DMS 273 (cell line): ENCODE measurements at regions not wholly inside any gene's neighbourhood (a gene's known extent, or its start where the extent isn't known, plus 50 kb on each side); places are given as distances from the start of the nearest gene placed in this dataset.

Source experiments
- DNase-seq: peaks from one replicate; lab custom pipeline; 2025; ENCODE audit not compliant: unreplicated experiment; lab: John Stamatoyannopoulos, UW

GRCh38 chr14:40601063-40601462 is 1005.6 kb upstream of the LRFN5 start:
- DNase-seq, result no peak

- no peak for DNase-seq
Measured at GRCh38 chr14:40599725-40600124, 1007.0 kb upstream of the LRFN5 start.

DNA sequence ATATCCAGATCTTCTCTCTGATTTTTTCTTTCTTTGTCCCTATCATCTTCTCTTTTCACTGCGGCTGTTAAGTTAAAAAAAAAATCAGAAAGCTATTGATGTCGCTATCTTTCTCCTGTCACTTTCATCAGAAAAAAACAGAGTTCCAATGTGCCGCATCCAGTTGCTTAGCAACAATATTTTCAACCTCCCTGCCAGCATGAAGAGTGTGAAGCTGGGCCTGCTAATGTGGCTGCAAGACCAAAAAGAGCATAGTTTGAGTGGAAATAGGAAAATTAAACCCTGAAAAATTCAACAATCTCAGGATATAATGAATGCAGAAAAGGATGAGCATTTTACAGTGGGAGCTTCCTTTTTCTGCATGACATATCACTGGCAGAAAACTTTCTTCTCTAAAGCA is 1025.4 kb upstream of the LRFN5 start:
- no peak for DNase-seq

DNA sequence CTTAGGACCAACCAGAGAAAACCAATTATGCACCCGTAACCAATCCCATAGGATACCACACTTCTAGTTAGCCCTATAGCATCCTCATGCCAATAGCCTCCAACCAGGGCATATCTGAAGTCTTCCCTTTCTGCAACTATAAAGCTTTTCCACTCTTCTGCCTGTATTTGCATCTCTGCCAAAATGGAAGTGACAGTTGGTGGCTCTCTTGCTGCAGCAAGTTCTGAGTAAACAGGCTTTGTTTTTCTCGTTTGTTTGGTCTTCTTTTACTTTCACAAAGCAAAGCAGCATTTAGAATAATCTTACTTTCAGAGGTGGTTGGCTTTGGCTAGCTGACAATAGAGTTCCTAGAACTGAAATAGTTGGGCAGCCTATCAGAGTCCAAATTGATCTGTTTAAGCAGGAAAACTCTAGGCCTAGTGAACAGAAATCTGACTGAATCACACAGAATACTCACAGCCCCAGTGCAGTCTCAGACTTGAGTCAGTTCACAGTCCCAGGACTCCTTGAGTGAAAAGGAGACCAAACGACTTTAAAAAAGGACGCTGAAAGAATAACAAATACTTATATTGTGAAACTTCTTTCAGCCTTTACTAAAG is 1029.7 kb upstream of the LRFN5 start:
- DNase-seq, result no peak

DNA sequence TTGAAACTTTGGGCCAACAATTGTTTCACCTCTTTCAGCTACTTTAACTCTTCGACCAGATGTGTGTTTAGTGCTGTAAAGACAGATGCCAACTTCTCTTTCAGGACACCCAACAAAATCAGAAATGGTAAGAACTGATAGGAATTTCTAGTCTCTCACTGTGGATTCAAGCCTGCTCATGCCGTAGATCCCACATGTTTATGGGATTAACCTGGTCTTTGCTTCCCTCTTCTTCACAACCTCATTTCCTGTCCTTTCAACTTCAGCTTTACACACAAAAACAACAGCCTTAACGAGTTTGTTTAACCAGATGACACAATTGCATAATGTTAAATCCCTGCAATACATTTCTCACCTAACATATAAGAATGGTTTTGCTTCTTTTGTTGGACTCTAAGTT is 1031.9 kb upstream of the LRFN5 start:
- DNase-seq, result no peak

GRCh38 chr14:40525314-40525713 is 1081.4 kb upstream of the LRFN5 start:
- DNase-seq, result no peak

GRCh38 chr14:40523123-40523522 is 1083.6 kb upstream of the LRFN5 start:
- DNase-seq, result peak; percentile 0

- peak; percentile 1 for DNase-seq
Measured at GRCh38 chr14:40494483-40494882, 1062.2 kb upstream of the FBXO33 start.

DNA sequence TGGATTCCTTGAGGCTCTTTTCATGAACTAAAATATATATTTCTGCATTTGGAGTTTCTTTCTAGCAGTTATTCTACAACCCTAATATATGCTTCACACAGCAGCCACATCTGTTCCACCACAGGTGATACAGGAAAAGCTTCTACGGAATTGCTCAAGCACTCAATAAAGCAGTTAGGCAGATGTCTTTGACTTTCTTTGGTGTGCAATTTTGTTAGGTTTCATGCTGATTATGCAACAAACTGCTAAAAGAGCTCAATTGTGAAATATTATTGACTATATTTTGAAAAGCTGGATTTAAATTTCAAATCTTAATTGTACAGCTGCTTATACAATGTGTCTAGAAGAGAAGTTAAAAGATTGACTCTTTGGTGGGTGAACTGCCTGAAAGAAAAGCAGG is 1055.6 kb upstream of the FBXO33 start:
- no peak for DNase-seq

DNA sequence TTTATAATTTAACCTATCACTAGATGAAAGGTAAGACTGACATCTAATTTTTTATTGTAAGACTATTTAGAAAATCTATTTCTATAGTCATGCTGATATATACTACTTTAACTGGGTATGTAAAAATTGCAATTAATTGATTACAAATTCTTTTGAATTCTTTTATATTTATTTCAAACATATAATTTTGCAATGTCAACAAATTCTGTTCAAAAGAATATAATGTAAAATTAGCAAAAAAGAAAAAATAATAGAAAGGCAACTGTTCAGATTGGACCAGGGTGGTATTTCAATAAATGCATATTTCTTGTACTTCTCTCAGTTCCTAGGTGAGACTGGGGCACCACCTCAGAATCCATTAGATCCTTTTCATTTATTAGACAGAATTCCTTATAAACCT is 1053.5 kb upstream of the FBXO33 start:
- DNase-seq, result no peak

DNA sequence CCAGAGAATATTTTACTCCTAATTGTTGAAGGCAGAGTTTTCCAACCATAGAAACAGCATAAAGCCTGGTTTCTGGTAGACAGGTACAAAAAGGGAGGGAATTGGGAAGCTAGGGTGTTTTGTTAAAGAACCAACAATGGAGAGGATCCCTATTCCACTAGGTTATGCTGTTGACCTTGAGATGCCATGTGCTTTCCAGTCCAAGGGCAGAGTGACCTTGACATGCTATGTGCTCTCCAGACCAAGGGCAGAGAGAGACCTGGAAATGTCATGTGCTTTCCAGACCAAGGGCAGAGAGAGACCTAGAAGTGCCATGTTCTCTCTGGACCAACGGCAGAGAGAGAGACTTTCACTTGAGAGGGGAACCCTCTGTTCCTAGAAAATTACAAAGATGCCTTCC is 1043.8 kb upstream of the FBXO33 start:
- DNase-seq, result no peak

DNA sequence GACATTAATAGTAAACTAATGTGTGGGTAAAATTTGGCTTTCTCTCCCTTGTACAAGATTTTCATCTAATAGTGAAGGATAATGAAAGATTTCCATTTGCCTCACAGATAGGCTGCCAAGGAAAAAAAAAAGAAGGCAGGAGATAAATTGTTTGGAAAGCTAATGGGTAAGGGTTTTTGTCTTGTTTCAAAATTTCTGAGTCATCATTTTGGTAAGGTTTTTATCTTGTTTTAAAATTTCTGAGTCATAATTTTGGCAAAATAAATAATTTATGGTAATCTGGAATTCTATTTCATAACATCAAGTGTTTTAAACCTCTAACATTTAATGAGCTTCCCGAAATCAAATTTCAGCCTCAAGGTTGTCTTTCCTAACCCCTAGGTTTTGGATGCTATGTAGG is 1035.7 kb upstream of the FBXO33 start:
- no peak for DNase-seq

DNA sequence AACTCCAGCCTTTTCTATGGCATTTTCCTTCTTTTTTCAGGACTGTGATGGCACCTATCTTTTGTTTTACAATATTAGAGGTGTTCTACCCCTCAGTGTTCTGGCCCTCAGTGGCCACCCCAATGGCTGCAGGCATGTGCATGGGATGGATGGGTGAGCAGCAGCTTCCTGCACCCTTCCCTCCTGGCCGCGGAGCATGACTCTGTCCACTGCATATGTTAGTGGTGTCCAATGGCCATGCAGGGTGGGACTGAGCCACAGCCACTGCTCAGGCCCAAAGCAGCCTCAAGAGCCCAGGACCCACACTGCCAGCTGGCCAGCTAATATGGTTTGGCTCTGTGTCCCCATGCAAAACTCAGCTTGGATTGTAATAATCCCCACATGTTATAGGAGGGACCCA is 1032.3 kb upstream of the FBXO33 start:
- DNase-seq, result no peak

GRCh38 chr14:40463886-40464285 is 1031.7 kb upstream of the FBXO33 start:
- no peak for DNase-seq

DNA sequence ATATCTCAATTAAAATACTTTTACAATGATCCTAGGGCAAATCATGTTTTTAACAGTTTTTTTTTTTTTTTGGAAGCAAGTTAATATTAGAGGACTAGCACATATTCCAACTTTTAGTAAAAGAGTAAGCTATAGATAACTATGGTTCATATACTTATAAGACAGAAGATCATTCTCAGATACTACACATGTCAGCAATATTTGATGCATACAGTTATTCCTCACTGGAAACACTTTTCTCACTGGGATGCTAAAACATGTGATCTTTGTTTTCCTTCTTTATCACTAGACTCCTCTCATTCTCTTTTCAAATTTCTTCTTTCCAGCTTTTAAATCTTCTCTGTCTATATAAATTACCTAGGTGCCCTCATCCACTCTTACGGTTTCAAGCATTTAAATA is 1020.4 kb upstream of the FBXO33 start:
- DNase-seq, result no peak

DNA sequence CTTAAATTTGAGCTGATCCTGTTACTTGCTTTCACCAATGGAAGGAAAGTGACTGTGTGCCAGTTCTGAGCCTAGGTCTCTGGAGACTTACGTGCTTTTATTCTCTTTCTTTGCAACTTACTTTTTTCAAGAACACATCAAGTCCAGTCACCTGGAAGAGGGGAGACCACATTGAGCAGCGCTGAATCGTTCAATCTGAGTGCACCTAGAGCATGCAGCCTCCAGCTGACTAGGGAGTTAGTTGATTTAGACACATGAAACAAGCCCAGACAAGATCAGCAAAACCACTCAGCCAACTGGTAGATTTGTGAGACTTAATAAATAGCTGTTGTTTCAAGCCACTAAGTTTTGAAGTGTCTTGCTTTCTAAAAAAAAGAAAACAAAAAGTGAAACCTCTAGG is 1014.8 kb upstream of the FBXO33 start:
- DNase-seq, result peak; percentile 23

DNA sequence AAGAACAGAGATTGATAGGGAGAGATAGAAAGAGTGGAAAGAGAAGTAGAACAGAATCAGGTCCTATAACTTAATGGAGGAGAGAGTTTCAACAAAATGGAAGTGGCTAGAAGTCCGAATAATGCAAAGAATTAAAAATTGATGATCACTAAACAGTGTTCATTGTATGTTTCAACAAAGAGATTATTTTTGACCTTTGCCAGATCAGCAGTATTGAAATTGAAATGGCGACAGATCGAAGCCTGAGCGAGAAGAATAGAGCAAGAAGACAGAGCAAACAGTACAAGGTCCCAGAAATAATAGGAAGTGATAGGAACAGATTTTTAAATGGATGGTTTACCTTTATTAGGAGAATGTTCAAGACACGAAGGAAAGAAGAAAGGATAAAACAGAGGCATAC is 1012.8 kb upstream of the FBXO33 start:
- DNase-seq, result no peak

- no peak for DNase-seq
Measured at GRCh38 chr14:40436551-40436950, 1004.3 kb upstream of the FBXO33 start.

- peak; percentile 70 for DNase-seq
Measured at GRCh38 chr14:40417777-40418401, 985.7 kb upstream of the FBXO33 start.

GRCh38 chr14:40416565-40416964 is 984.3 kb upstream of the FBXO33 start:
- no peak for DNase-seq

- DNase-seq, result no peak
Measured at GRCh38 chr14:40414386-40414785, 982.2 kb upstream of the FBXO33 start.

DNA sequence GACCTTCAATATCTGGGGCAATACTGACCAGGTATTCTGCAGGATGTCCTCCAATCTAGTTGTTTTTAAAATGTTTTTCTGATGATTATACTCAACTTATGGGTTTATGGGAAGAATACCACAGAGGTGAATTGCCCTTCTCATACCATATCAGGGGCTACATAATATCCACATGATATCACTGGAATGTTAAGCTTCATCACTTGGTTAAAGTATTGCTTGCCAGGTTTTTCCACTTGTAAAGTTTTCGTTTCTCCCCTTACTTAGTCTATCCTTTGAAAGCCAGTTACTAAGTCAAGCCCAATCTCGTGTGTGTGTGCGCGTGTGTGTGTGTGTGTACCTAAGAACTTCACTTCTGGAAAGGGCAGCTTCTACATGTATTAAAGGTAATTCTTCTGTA is 980.9 kb upstream of the FBXO33 start:
- DNase-seq, result no peak

- DNase-seq, result no peak
Measured at GRCh38 chr14:40410708-40411107, 978.5 kb upstream of the FBXO33 start.
